ENCODE measurements at regions not wholly inside any gene's neighbourhood (a gene's known extent, or its start where the extent isn't known, plus 50 kb on each side); places are given as distances from the start of the nearest gene placed in this dataset.
A peak's percentile ranks its signal among the peaks of the same experiment; 100 is the strongest.

DNA sequence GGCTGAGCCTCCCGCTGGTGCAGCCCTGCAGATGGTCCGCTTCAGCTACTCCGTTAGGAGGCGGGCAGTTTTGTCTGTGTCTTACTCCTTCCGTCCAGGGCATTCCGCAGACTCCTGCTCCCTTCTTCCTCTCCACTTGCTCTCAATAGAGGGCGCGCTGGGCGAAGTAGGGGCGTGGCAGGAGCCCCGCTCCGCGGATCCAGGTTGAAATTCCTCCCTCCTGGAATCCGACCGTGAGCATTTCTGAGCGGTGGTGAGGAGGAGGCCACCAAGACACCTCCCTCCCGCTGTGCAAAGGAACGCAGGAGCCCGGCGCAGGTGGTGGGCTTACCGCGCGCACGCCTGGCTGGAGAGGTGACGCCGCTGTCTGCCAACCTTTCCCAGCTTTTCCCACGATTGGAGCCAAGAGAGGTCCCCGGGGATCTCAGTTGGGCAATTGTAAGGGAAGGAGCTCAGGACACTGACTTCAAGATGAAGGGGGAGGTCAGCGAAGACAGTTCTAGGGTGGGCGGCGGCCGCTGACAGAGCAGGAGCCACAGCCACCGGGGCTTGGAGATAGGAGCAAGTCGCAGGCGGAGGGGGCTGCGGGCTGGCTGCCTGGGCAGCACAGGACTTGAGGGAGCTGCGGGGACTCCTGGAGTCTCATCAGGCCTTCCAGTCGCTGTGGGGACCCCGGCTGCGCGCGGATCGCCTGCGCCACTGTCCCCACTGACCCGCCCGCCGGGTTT lies 1011.3 kb downstream of the XPNPEP1 start:
- ATAC-seq, result no peak

DNA sequence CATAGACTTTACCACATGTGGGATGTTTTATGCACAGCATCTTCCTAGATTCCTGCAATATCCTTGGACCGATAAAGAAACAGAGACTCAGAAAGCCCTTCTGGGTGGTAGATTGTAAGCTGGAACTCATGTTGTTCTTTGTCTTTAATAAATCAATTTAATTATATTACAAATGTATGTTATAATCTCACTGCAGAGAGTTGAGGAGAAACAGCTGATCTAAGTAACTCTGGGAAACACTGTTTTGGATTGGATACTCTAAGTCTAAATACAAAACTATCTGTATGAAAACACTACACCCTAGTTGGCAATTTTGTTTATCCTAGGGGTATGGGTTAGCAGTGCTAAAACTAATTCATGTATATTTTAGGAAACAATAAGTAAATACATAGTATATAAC lies 1015.2 kb downstream of the XPNPEP1 start:
- ATAC-seq, result no peak

DNA sequence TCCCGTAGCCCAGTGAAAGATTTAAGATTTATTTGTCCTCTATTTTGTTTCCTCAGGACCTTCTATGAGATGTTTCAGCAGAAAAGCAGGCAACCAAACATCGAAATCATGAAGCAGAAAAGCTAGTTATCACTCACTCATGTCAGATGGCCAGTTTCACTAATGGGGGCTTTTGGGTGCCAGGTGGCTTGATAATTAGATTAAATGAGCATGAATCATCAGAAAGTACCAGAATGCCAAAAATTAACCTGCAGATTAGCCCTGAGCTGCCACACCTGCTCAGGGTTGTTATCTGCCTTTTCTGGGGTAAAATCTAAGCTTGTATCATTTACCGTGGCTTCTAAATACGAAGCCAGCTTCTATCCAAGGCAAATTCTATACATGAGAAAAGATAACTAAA lies 1017.5 kb downstream of the XPNPEP1 start:
- ATAC-seq, result no peak

DNA sequence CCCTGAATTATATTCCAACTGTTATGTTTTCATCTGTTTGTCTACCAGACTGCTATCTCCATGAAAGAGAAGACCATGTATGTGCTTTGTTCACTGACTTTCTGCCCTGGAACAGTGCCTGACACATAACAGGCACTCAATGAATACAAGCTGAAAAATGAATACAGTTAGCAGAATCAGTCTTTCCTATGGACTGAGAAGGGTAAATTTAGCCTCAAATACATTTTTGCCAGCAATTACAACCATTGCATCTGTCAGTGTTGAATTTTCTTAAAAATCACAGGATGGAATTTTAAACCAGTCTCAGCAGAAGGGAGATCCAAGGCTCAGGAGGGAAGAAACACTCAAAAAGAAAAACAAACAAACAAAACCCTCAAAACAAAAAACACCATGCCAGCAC lies 1018.1 kb downstream of the XPNPEP1 start:
- no peak for ATAC-seq

DNA sequence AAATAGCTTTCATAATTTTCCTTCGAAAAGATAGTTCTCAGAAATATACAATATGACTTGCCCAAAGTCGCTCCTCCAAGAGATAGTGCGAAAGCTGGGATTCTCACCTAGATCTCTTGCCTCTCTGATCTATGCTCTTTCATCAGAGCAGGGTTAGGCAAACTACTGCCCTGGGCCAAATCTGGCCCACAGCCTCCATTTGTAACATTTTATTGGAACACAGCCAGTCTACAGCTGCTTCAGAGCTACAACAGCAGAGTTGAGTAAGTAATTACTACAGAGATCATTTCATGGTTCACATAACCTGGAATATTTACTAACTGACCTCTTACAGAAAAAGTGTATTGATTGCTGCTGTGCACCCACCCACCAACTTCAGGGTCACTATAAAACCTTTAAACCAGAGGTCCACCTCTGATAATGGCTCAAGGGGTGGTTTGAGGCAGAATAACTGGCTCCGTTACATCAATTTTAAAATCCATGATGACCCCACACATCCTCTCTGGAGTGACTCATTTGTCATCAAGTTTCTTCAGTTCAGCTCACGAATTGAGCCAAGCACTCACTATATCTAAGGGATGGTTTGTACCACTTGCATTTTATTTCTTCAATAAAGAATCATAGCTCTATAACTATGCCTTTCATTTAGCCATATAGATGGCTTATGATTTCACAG lies 1019.0 kb downstream of the XPNPEP1 start:
- ATAC-seq, result no peak

DNA sequence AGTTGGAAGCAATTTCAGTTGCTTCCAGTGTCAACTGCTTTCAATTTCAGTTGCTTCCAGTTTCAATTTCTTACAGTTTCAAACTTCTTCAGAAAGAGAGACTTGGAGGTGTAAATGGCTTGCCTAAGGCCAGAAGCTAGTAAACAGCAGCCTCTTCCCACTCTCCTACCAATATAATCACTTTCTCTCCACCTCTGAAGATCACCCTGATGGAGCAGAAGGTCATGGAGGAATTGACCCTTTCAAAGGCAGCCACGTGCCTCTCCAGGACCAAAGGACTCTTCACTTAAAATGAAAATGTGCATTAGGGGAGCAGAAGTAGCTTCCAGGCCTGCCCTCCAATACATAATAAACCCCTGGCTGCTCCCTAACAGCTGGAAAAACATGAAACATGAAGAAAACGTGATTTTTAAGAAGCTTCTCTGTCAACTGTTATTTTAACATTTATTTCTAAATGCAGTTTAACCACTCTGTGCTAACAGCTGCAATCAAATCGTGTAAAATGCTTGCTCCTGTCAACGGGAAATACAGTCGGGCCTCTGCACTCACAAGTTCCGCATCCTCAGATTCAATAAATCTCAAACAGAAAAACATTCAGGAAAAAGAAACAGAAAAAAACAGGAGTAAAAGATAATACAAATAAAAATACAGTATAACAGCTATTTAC lies 1020.6 kb downstream of the XPNPEP1 start:
- no peak for ATAC-seq

DNA sequence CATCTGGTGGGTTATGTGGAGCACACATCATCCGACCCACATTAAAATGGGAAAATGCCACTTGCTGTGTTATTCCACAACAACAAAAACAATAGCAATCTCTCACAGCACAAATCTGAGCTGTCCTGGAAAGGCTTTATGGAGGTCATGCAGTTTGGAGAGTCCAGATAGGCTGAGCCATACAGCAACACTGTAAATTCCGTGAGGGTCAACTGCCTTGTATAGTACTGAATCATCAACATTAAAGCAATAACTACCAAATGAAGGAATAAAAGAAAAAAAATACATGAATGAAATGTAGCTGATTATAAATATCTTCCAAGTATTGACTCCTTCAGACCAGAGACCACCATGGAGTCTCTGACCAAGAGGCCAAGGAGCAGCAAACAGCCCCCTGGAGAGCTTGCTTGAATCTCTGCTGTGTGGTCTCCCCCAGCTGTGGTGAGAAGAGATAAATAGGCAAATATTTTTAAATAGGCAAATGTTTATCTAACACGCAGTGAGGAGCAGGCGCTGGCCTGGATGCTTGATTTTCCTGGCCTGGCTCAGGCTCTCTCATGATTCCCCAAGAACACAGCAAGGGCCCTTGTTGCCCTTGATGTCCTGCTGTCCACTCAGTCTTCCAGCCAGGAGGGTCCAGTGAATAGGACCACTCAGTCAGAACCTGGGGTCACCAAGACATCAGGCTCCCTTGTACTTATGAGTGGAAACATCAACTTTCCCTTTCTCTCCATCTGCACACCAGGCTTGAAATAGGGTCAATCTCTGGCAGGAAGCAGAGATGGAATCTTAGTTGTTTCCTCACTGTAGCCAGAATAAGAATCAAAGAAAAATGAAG lies 1021.3 kb downstream of the XPNPEP1 start:
- ATAC-seq, result no peak

DNA sequence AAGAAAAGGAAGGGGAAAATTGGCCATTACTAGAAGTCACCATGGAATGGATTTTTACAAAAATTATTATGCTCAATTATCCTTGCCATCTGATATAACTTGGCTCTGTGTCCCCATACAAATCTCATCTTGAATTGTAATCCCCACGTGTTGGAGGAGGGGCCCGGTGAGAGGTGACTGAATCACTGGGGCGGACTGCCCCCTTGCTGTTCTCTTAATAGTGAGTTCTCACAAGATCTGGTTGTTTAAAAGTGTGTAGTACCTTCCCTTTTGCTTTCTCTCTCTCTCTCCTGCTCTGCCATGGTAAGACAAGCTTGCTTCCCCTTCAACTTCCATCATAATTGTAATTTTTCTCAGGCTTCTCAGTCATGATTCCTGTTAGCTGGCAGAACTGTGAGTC lies 1023.6 kb downstream of the XPNPEP1 start:
- ATAC-seq, result no peak

DNA sequence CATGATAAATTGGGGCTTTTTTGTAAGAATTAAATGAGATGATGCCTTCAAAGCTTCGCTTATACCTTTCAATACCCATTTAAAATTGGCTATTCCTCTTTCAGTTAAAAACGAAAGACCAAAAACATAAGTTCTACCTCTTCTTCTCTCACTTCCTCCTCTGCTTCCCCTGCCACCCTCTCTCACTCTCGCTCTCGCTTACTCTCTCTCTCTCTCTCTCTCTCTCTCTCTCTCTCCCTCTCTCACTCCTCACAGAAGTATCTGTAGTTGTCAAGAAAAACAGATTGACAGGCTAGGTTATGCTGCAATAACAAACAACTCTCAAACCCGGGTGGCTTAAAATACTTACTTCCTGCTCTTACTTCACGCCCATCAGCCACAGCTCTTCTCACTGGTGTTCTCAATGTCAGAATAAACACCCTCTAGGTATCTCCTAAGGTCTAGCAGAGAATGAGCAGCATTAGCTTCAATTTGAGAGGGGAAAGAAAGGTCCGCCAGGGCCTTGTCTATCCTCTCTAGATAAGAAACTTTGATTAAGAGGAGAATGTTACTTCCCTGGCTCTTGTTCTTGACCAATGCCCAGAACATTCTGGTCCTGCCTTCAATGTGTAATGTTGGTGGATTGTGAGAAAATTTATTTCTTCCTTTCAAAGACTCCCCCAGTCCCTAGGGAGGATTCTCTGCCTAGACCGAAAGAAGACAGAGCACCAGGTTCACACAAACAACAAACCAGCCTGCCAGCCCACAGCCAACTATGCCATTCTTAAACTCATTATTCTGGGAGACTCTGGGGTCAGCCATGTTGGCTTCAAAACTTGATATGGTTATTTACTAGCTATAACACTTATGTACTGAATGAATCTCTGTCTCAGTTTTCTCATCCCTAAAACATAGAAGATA lies 1028.7 kb downstream of the XPNPEP1 start:
- no peak for ATAC-seq

DNA sequence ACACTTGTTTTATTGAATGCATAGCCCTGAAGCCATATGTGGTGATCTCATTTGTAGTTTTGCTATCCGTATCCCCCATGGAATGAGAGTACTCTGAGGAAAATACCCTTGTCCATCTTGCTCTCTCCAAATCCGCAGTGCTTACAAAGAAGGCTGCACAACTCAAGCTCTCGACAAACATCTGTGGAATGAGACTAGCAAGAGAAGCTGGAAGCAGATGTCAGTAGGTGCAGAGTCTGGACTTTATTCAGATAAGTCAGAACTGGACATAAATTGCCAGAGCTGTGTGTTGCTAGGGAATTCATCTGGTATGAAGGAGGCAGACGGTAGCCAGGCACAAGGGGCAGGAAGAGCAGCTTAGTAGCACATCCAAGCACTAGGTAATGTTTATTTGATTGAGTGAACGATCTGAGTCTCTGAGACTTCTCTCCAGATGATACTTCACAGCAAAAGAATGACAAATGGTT lies 1046.2 kb downstream of the XPNPEP1 start:
- no peak for ATAC-seq

DNA sequence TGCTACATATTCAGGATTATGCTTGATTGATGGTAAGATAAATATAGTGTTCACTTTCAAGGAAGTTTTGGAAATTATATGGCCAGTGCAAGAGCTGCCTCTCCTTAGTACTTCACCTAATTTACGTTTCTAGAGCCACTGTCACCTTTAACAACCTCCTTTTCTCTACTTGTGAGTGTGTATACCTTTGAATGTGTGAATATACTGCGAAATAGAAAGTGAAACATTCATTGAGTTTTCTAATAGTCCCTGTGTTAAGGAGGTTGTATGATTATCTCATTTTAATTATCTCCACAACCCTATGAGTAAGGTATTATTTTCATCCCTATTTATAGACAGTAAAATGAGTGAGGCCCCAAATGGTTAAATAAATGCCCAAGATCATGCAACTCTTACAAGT lies 1050.5 kb downstream of the XPNPEP1 start:
- ATAC-seq, result no peak

DNA sequence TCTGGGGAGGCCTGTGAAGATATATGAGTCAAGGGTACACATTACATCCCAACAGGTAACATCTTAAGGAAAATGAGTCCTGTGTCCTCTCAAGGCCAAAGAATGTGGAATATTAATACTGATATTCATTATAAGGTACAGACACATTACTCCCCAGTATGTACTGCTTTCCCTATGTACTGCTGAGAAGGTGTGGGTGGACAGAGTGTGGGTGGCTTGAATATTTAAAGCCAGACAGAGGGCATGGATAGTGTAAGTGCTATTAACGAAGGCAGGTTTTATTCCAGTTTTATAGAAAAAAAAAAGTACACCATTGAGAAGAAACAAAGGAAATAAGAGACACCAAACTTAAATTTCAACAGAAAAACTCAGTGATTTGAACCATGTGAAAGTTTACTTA lies 1054.4 kb downstream of the XPNPEP1 start:
- ATAC-seq, result no peak

DNA sequence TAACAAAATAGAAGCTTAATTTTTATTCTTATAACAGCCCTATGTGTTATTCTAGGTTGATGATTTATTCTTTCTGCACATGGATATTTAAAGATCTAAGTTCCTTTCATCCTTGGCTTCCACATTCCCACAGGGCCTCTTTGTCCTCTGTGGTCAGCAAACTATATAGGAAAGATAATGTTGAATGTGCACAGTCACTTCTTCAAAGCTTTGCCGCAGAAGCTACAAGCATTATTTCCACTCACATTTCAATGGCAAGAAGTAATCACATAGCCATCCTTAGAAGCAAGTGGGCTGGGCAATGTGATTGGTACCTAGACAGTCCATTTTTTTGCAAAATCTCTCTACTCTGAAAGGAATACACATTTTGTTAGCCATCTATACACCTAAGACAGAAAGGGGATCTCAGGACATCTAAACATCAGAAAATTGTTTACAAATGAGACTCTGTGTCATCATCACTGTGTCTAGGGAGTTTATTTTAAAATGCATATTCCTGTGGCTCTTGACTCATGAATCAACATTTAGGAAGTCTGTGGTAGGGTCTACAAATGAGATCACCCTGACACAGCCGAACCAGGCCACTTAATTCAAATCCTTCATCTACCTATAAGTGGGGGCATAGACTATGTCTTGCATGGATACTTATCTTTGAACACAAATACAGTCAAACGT lies 1060.5 kb downstream of the XPNPEP1 start:
- no peak for ATAC-seq

DNA sequence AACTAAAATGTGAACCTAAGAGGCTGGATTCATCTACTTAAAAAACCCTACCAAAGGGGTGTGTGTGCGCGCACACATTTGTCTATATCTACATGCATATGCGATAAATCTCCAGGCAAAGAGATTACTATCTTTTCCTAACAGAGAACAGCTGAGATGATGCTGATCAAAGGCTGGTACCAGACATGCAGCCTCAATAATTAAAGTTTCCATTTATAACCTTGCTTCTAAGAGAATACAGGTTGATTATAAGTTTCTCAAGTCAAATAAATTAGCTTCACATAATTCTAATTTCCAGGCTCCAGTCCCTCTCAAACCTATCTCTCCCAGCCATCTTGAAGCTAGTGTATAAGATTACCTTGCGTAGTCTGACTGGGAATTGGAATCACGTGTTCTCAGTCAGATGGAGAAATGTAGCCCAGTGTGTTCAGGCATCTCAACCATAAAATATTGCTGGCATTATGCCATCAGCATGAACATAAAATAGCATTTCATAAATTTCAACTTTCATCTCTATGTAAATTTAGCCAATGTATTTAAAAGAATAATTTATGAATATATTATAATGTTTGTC lies 1062.0 kb downstream of the XPNPEP1 start:
- no peak for ATAC-seq

DNA sequence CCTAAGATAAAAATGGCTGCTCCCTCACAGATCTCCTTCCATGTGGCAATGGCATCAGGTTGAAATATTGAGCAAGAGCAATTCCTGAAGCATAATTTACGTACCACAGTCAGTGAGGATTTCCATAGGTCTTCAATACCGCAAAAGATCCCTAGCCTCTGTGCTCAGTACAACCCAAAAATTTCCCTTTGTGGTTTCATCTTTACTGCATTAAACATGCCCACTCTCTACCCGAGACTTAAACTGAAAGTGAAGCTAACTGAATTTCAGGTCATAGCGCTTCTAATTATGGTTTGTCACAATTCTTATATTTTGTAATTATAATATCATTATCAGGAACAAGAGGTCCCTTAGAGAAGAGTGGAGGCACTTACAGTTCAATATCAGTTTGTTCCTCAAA lies 1071.1 kb downstream of the XPNPEP1 start:
- peak in 1 of 2 donors; percentile 49 for ATAC-seq

DNA sequence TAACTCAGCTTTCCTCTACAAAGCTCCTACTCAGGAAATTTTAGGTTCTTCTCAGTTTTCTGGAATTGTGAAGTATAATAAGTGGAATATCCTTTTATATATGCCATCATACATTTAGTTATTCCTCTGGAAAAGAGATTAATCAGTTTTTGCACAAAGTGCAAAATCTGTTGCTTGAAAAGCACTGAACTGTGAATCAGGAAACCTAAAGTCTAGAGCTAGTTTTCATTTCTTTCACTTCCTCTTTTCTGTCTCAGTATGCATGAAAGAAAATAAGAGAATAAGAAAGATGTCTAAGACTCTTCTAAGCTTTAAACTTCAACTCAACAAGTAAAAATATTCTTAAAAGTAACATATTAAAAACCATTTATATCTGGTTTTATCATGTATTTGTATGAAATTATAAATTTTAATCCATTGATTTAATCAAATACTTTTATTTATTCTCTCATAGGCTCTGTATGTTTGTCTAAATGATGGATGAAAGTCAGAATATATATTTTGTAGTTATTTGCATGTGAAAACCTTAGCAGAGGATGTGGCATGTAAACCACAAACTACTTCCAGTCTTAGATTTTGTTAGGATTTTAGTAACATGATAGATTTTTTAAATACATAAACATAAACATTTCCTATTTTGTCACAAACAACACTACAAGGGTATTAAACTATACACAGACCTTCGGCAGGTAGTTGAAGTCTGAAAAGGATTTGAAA lies 1073.0 kb downstream of the XPNPEP1 start:
- ATAC-seq, result no peak

DNA sequence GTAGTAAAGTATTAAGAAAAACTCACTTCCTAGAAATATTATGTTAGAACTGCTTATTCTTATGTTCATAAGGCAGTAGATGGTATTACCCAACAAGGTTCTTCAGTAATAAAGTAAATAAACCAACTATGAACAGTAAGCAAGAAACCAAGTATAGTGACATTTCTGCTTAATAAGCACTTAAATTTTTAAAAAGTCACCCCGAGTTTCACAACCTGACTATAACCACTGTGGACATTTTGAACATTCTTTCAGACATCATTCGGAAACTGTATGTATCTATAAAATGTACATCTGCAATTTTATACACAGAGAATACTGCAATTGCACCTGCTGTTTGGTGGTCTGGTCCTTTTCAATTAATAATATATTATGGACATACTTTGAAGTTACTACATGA lies 1073.6 kb downstream of the XPNPEP1 start:
- no peak for ATAC-seq

DNA sequence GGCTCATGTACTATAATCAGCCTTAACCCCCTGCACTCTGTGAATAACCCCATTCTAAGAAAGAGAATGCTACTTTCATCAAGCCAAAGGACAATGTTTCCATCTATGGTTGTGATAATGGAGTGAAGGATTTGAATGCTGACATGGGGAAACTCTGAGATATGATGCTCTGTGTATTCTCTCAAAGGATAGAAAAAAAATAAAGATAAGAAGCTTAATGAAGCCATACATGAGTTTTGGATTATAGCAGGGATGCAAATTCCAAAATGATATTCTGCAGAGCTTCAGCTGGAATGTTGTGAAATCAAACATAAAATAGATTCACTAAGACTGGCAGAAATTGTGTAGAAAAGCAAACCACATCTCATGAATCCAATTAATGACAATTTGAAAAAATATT lies 1074.1 kb downstream of the XPNPEP1 start:
- no peak for ATAC-seq

DNA sequence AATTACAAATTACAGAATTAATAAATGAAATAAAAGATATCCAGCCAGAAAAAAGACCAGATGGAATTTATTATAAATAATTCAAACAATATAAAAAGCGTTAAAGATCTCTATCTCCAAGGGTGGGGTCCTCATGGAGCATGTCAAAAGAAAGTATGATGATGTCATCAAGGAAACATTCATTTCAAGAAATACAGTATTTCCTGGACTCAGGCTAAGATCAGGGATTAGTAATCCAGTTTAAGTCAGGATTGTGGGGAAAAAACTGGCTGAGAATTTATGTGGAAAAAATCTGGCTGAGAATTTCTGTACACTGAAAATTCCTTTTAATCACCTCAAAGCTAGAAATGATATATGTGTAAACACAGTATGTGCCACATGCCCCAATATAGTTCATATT lies 1075.3 kb downstream of the XPNPEP1 start:
- ATAC-seq, result no peak

DNA sequence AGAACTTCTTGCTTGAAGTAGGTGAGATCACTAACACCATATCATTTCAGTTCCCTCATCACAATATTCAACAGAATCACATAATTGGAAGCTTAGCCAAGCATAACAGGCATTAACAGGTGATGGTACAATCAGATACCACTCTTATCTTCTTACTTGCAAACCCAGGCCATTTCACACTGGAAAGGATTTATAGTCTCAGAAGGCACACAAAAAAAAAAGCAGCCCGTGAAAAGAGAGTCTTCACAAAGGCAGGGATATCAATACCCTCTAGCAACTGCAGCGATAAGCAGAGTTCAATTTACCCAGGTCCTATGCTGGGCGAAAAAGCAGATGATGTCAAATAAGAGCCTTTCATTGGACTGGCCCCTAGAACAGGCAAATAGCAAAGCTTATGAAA lies 1082.4 kb downstream of the XPNPEP1 start:
- ATAC-seq, result no peak
